CD4-positive, alpha-beta T cell treated with Interleukin-17A for 1 hour (primary cell): ENCODE measurements at regions not wholly inside any gene's neighbourhood (a gene's known extent, or its start where the extent isn't known, plus 50 kb on each side); places are given as distances from the start of the nearest gene placed in this dataset.

Experiments used
- DNase-seq: peaks from one replicate; pipeline ENCODE4 v3.0.0-alpha.2; 2020

- no peak for DNase-seq
Observed at GRCh38 chr17:33352526-33352925, 59.4 kb upstream of the ASIC2 start.

- DNase-seq: no peak
Observed at GRCh38 chr17:33356266-33356665, 63.2 kb upstream of the ASIC2 start.

- DNase-seq: no peak
Observed at GRCh38 chr17:33363475-33363874, 70.4 kb upstream of the ASIC2 start.

GRCh38 chr17:33366960-33367359 is 73.9 kb upstream of the ASIC2 start:
- no peak for DNase-seq

DNA sequence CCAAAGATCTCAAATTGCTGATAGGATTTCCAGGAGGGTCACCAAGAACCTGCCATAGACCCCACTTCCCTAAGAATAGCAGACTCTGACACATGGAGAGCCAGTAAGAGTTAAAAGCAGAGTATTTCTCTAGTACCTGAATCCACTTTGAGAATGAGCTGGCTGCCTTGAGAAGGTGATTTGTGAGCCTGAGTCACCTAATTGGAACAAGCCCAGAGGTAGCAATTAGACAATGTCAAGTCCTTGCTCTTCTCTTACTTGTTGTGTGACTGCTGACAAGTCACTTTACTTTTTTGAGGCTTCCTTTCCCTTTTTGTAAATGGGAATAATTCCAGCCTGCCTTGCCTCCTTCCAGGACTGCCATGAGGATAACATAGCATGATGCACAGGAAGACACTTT is 76.1 kb upstream of the ASIC2 start:
- no peak for DNase-seq

- DNase-seq: no peak
Observed at GRCh38 chr17:33369876-33370275, 76.8 kb upstream of the ASIC2 start.

GRCh38 chr17:33370401-33370800 is 77.3 kb upstream of the ASIC2 start:
- DNase-seq: no peak

GRCh38 chr17:33371377-33371776 is 78.3 kb upstream of the ASIC2 start:
- no peak for DNase-seq

GRCh38 chr17:33373273-33373672 is 80.2 kb upstream of the ASIC2 start:
- DNase-seq: no peak

GRCh38 chr17:33375103-33375502 is 82.0 kb upstream of the ASIC2 start:
- DNase-seq: no peak

- DNase-seq: no peak
Observed at GRCh38 chr17:33375783-33376182, 82.7 kb upstream of the ASIC2 start.

DNA sequence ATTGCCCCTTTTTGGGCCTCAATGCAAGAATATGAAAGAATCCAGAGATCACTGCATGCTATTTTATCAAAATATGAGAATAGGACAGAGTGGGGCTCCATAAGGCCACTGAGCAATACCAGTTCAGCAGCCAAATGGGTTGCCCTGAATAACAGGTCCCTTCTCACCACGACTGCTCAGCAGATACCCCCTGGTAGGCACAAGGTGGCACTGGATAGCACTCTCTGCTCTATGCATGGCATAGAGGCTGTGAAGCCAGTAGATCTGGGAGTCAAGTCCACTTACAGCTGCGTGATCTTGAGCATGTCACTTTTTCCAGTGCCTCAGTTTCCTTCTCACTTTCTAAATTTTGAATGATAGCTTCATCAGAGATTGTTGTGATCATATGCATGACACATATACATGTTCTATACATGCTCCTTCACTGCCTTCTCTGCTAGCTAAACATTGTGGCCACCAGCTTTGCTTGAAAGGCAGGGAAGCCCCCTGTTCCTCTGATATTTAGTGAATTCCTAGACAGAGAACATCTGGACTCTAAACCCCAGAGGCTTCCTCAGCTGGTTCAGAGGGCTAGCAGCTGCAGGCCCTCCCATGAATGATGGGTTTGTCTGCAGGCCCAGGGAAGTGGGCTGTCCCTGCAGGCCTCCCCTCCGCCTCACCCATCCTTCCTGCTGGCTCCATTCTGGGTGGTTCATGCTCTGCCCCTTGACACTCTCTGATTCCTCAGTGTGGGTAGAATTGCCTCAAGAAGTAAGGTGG is 84.9 kb upstream of the ASIC2 start:
- DNase-seq: no peak

- no peak for DNase-seq
Observed at GRCh38 chr17:33381201-33381600, 88.1 kb upstream of the ASIC2 start.

DNA sequence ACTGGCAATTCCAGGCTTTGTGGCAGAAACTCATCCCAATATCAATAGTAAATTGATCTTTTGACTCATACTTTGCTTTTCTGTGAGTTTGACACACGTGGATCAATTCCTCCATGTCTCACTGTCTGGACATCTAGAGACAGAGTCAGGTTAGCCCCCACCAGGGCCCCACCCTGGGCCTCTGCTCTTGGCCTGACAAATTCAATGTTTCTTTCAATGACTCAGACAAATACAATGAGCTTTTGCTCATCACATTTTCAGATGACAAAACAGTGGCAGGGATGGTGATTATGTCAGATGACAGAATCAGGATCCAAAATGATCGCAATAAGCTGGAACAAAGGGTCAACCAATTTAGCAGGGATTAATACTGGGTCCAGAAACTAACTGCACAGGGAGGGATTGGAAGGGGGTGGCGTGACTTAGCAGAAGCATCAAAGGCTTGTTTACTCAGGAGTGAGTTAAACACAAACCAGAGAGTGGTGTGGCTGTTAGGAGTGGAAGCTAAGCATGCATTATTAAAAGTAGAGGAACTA is 90.5 kb upstream of the ASIC2 start:
- DNase-seq: no peak

- DNase-seq: no peak
Observed at GRCh38 chr17:33385133-33385532, 92.0 kb upstream of the ASIC2 start.

GRCh38 chr17:33385713-33386112 is 92.6 kb upstream of the ASIC2 start:
- DNase-seq: no peak

DNA sequence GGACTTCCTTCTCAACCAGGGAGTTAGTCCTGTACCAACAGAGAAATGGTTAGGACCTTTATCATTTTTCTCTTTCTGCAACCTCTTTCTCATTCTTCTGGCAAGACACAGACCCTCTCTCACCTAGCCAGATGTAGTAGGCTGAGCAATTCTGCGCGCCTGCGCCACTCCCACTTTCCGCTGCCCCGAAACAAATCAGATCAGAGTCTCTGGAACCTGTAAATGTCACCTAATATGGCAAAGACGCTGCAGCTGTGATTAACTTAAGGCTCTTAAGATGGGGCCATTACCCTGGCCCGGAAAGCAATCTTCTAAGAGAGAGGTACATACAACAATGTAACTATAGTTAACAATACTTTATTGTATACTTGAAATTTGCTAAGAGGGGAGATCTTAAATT is 94.3 kb upstream of the ASIC2 start:
- DNase-seq: no peak

- DNase-seq: no peak
Observed at GRCh38 chr17:33389504-33390135, 96.5 kb upstream of the ASIC2 start.

DNA sequence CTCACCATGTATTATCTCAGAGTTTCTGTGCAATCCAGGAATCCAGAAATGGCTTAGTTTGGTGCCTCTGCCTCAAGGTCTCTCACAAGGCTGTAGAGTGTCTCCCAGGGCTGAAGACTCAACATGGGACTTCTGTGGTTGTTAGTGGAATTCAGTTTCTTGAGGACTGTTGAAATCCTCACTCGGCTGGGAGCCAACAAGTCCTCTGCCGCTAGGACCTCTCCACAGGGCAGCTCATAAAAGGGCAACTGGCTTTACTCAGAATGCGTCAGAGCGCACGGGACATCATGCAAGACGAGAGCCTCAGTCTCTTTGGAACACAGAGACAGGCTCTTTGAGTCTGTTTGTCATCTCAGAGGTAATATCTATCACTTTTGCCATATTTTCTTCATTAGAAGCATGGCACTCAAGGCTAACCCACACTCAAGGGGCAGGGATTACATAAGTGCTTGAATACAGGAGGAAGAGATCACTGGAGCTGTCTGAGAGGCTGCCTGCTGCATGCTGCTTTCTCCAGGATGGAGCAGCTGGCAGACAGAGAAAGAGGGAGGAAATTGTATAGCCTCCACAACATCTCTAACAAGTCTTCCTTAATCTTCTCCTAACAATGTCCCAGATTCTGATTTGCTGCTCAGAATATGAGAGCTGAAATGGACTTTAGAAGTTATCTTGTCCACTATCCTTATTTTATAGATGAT is 97.5 kb upstream of the ASIC2 start:
- no peak for DNase-seq

DNA sequence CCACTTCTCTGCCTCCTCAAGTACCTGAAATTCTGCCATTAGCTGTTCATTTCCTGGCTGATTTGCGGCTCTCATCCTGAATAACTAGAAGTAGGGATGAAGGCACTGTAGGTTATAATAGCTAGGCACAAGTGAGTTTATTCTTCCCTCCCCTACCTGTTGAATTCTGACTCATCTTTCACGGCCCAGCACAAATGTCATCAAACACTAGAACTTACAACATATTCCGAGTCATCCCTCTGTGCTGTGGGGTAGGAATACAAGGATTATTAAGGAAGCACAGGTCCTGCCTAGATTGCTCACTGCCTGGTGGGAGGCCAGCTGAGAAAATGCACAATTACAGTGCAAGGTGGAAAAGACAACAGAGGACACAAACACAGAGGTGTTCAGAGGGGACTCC is 103.7 kb upstream of the ASIC2 start:
- no peak for DNase-seq

DNA sequence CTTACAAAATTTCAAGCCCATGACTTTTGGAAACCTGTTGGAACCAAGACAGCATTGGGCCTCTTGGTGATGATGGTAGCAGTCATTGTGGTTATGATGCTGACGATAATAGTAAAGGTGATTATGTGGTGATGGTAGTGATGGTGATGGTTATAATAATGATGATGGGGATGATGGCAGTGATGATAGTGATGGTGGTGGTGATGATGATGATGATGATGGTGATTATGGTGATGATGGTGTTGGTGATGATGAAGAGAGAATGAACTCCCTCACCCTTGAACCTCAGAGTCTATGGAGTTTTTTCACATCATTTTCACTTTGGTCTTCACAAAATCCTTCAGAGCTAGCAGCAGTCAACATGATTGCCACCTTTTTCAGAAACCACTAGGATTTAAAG is 105.3 kb upstream of the ASIC2 start:
- no peak for DNase-seq

DNA sequence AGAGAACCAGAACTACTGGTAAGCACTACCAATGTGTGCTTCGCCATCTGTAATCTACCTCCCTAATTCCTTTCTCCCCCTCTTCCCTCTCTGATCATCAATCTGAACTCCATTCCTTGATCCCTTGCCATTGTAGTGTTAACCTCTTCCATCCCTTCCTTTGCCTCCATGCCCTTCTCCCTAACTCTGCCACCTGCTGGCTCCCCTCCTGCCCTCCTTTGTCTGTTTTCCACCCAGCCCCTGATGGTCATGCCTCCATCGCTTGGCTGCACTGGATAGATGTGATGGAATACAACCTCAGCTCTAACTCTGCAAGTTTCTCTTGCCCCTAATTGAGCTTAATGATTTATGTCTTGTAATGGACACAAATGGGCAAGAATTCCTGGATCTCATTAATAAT is 108.2 kb upstream of the ASIC2 start:
- DNase-seq: no peak

GRCh38 chr17:33403194-33403593 is 110.1 kb upstream of the ASIC2 start:
- DNase-seq: no peak
